ENCODE measurements at regions not wholly inside any gene's neighbourhood (a gene's known extent, or its start where the extent isn't known, plus 50 kb on each side); places are given as distances from the start of the nearest gene placed in this dataset.

GRCh38 chr6:14674458-14674857, 556.9 kb downstream of the CD83 start:
- no peak for TF ChIP-seq CTCF (IDR thresholded peaks at IDR 0.05)
- no peak for TF ChIP-seq POLR2A (IDR thresholded peaks at IDR 0.05)
- TF ChIP-seq POLR2AphosphoS5 (IDR thresholded peaks at IDR 0.05) = no peak
- TF ChIP-seq EP300 (IDR thresholded peaks at IDR 0.05) = no peak

Data from upper lobe of left lung (tissue), 4 donors.